OCI-LY7 (cell line): ENCODE measurements at regions not wholly inside any gene's neighbourhood (a gene's known extent, or its start where the extent isn't known, plus 50 kb on each side); places are given as distances from the start of the nearest gene placed in this dataset.

ENCODE experiments used
- BruUV-seq: library from RNA; stranded (reverse); fragments of 400-500 nt; replicated peaks from 2 replicates; lab custom pipeline; 2021; lab: Mats Ljungman, UMichigan
- CTCF ChIA-PET: fragments of 300-600 bp; sonication (Branson Sonifier 250); formaldehyde crosslinking; loops from one replicate; lab custom pipeline; 2022; ENCODE audit warnings: antibody characterized with exemption; ENCODE audit not compliant: unreplicated experiment; lab: Charles Lee
- POLR2A ChIA-PET: fragments of 300-600 bp; sonication (Branson Sonifier 250); formaldehyde crosslinking; loops from one replicate; lab custom pipeline; 2022; ENCODE audit warnings: antibody characterized with exemption; lab: Charles Lee
- DNase-seq: peaks from one replicate; pipeline ENCODE4 v3.0.0-alpha.2; 2015; ENCODE audit warnings: low spot score
- H2AFZ ChIP-seq: fragments of 200-600 bp; sonication (generic), shearing (Covaris generic); 2 replicates; pipeline ENCODE4 v1.6.1; 2014; ENCODE audit warnings: mild to moderate bottlenecking, antibody characterized with exemption, low read length, moderate library complexity
- H3K27ac ChIP-seq: fragments of 200-600 bp; sonication (generic); 2 replicates; pipeline ENCODE4 v1.5.1; 2014; ENCODE audit warnings: mixed run types, low read depth, mild to moderate bottlenecking, moderate library complexity, low read length, inconsistent platforms; ENCODE audit not compliant: poor library complexity, severe bottlenecking
- H3K36me3 ChIP-seq: fragments of 200-600 bp; sonication (generic); 2 replicates; pipeline ENCODE4 v1.6.1; 2014; ENCODE audit warnings: mild to moderate bottlenecking, antibody characterized with exemption, low read length, moderate library complexity, mixed read lengths; ENCODE audit not compliant: insufficient read depth
- H3K4me1 ChIP-seq: fragments of 200-600 bp; sonication (generic); 2 replicates; pipeline ENCODE4 v1.5.1; 2014; ENCODE audit warnings: mild to moderate bottlenecking, low read length; ENCODE audit not compliant: insufficient read depth, poor library complexity, severe bottlenecking
- H3K4me2 ChIP-seq: fragments of 200-600 bp; sonication (generic); 2 replicates; pipeline ENCODE4 v1.6.1; 2014; ENCODE audit warnings: mild to moderate bottlenecking, low read length
- H3K4me3 ChIP-seq: fragments of 200-600 bp; sonication (generic); 2 replicates; pipeline ENCODE4 v1.5.1; 2014; ENCODE audit warnings: mild to moderate bottlenecking, low read depth, low read length; ENCODE audit not compliant: poor library complexity, severe bottlenecking
- H3K79me2 ChIP-seq: fragments of 200-600 bp; sonication (generic); 2 replicates; pipeline ENCODE4 v1.6.1; 2016; ENCODE audit warnings: low read depth, mild to moderate bottlenecking, low read length, moderate library complexity, mixed read lengths; ENCODE audit not compliant: insufficient read depth
- H3K9me2 ChIP-seq: fragments of 200-600 bp; sonication (generic); 2 replicates; pipeline ENCODE4 v1.6.1; 2016; ENCODE audit warnings: mild to moderate bottlenecking, low read length, mixed read lengths; ENCODE audit not compliant: insufficient read depth
- H3K9me3 ChIP-seq: fragments of 200-600 bp; sonication (generic); 2 replicates; pipeline ENCODE4 v1.6.1; 2014; ENCODE audit warnings: mild to moderate bottlenecking, mixed run types, low read length, mixed read lengths
- H4K20me1 ChIP-seq: fragments of 200-600 bp; sonication (generic); 2 replicates; pipeline ENCODE4 v1.6.1; 2014; ENCODE audit warnings: mild to moderate bottlenecking, antibody characterized with exemption, low read length, moderate library complexity, mixed read lengths; ENCODE audit not compliant: insufficient read depth
- EZH2phosphoT487 ChIP-seq: fragments of 200-600 bp; sonication (generic); IDR thresholded peaks from 2 replicates; pipeline ENCODE4 v1.6.1; 2018; ENCODE audit warnings: low read depth, borderline replicate concordance, mild to moderate bottlenecking, mixed run types, antibody characterized with exemption, low read length, moderate library complexity, mixed read lengths
- intact Hi-C: fragments of 100-400 bp; cut with micrococcal nuclease; formaldehyde crosslinking; loops from one replicate; pipeline ENCODE4 v1.10.0; 2022; ENCODE audit not compliant: unreplicated experiment
- TF ChIP-seq, protein P1 (sequence below): fragments of 200-600 bp; sonication (generic); conservative IDR thresholded peaks from 2 replicates; pipeline ENCODE4 v1.5.1; 2014; ENCODE audit warnings: mild to moderate bottlenecking, antibody characterized with exemption, low read length, moderate library complexity, mixed read lengths

DNA sequence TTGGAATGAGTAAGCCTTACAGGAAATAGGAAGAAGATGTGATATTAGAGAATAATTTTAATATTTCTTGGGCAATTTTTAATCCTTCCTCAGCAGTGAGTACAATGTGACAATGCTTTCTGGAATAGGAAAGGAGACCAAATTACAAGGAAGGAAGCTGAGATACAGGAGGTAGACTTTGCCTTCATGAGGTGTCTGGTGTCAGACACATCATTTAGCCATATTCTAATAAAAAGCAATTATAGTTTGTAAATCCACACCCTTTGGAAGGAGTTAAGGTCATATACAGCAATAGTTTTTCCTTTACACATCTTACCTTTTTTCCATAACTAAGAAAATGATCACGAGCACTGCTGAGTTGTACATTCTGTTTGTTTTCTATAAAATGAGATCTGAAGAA is 390.4 kb downstream of the SH3GL2 start:
- ChIA-PET CTCF (no interaction called here), POLR2A (interaction anchor here (0.5 kb wide), 1 partner anchor 1803 kb away, joined by 3 read pairs; no protein-coding TSS in a partner anchor)
- BruUV-seq, result no TSS peak

DNA sequence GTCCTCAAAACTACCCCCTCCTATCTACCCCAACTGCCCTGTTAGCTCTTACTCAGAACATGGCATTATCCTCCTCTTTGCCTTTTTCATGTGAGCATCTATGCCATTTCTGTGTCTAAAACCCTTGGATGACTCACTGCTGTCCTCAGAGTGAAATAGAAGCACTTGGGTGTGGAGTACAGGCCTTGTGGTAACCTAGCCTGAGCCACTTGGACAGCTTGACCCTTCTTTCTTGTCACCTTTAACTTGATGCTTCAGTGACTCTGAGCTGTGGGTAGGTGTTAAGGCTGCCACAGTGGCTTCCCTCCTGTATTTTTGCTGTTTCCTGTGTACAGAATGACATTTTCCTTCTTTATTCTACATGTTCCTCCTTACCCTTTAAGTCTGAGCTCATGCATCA is 391.4 kb downstream of the SH3GL2 start:
- no peak overlapping the region for H3K4me3 ChIP-seq
- BruUV-seq, result no TSS peak
- no peaks in the 10 kb centered on the region for H3K79me2 ChIP-seq
- ChIA-PET POLR2A (no interaction called here), CTCF (no interaction called here)
- no peak overlapping the region for H3K4me2 ChIP-seq
- no peaks in the 10 kb centered on the region for H3K9me2 ChIP-seq
- H3K36me3 ChIP-seq, result no peaks in the 10 kb centered on the region
- H3K9me3 ChIP-seq, result no peaks in the 10 kb centered on the region
- H3K4me1 ChIP-seq, result no peaks in the 10 kb centered on the region
- H4K20me1 ChIP-seq, result no peaks in the 10 kb centered on the region
- no peak overlapping the region for H2AFZ ChIP-seq
- TF ChIP-seq, protein P1, sequence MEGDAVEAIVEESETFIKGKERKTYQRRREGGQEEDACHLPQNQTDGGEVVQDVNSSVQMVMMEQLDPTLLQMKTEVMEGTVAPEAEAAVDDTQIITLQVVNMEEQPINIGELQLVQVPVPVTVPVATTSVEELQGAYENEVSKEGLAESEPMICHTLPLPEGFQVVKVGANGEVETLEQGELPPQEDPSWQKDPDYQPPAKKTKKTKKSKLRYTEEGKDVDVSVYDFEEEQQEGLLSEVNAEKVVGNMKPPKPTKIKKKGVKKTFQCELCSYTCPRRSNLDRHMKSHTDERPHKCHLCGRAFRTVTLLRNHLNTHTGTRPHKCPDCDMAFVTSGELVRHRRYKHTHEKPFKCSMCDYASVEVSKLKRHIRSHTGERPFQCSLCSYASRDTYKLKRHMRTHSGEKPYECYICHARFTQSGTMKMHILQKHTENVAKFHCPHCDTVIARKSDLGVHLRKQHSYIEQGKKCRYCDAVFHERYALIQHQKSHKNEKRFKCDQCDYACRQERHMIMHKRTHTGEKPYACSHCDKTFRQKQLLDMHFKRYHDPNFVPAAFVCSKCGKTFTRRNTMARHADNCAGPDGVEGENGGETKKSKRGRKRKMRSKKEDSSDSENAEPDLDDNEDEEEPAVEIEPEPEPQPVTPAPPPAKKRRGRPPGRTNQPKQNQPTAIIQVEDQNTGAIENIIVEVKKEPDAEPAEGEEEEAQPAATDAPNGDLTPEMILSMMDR, result no peak
- TF ChIP-seq EZH2phosphoT487, result no peak
- intact Hi-C loops, result no loop called here
- H3K27ac ChIP-seq, result no peak overlapping the region
- DNase-seq, result no peak

More for the DNA sequence above, 390.4 kb downstream of the SH3GL2 start:
- DNase-seq, result no peak
- H3K4me2 ChIP-seq, result no peak overlapping the region
- intact Hi-C loops, result no loop called here
- no peak overlapping the region for H3K4me3 ChIP-seq
- H2AFZ ChIP-seq, result no peak overlapping the region
- H3K9me2 ChIP-seq, result no peaks in the 10 kb centered on the region
- no peaks in the 10 kb centered on the region for H3K9me3 ChIP-seq
- H3K4me1 ChIP-seq, result no peaks in the 10 kb centered on the region
- TF ChIP-seq, protein P1, result no peak
- TF ChIP-seq EZH2phosphoT487, result no peak
- H4K20me1 ChIP-seq, result no peaks in the 10 kb centered on the region
- H3K27ac ChIP-seq, result no peak overlapping the region
- no peaks in the 10 kb centered on the region for H3K79me2 ChIP-seq
- H3K36me3 ChIP-seq, result no peaks in the 10 kb centered on the region

DNA sequence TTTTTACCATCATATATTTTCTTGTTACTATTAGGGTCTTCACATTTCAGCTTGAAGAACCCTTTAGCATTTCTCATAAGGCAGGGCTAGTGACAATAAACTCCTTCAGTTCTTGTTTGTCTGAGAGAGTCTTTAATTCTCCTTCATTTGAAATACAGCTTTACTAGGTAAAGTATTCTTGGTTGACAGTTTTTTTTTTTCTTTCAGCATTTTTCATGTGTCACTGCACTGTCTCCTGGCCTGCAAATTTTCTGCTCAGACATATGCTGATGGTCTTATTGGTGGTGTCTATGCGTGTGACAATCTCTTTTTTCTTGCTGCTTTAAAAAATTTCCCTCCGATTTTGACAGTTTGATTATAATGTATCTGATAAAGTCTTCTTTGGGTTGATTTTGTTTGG is 399.9 kb downstream of the SH3GL2 start:
- ChIA-PET CTCF (no interaction called here), POLR2A (no interaction called here)
- BruUV-seq, result no TSS peak
- Histone ChIP-seq H3K36me3 (no peaks in the 10 kb centered on the region), H3K27ac (no peak overlapping the region), H3K4me1 (no peaks in the 10 kb centered on the region), H2AFZ (no peak overlapping the region), H3K79me2 (no peaks in the 10 kb centered on the region), H4K20me1 (no peaks in the 10 kb centered on the region), H3K4me3 (no peak overlapping the region), H3K9me2 (no peaks in the 10 kb centered on the region), H3K9me3 (peaks cover 9% of the 10 kb centered on the region; the same call in 1 of the 2 replicates), H3K4me2 (no peak overlapping the region)
- DNase-seq, result no peak
- intact Hi-C loops, result no loop called here
- no peak for TF ChIP-seq EZH2phosphoT487
- TF ChIP-seq, protein P1, result no peak
